Kidney (tissue), 13 donors: ENCODE measurements at regions not wholly inside any gene's neighbourhood (a gene's known extent, or its start where the extent isn't known, plus 50 kb on each side); places are given as distances from the start of the nearest gene placed in this dataset.
"Not testable (repeated sequence)": the region's sequence is repeated elsewhere in the genome, so short reads cannot be mapped to it uniquely, and the experiment has no call there.

Experiments used
- DNase-seq, 5 donors: peaks; one replicate each; pipeline ENCODE4 v3.0.0-alpha.2; 2013 to 2020
- FAIRE-seq: peaks from 2 replicates; lab custom pipeline; 2012; peaks lifted over from hg19 to GRCh38; lab: Jason Lieb, UNC
- H3K27ac ChIP-seq, 2 donors: one replicate each; pipeline ENCODE4 v1.7.0; 2013; ENCODE audit warnings: low read depth in 2 of 2, low read length in 2 of 2, inconsistent platforms in 1 of 2
- H3K27me3 ChIP-seq: one replicate; pipeline ENCODE4 v1.7.1; 2013; ENCODE audit warnings: low read length, inconsistent platforms; ENCODE audit not compliant: control insufficient read depth, insufficient read depth
- H3K36me3 ChIP-seq, 3 donors: one replicate each; pipeline versions ENCODE4 v1.7.0 to v1.7.1; 2013; ENCODE audit warnings: low read length in 3 of 3, control low read depth in 1 of 3, inconsistent platforms in 1 of 3; ENCODE audit not compliant: insufficient read depth in 3 of 3, control insufficient read depth in 2 of 3
- H3K4me1 ChIP-seq, 3 donors: one replicate each; pipeline versions ENCODE4 v1.7.0 to v1.7.1; 2013; ENCODE audit warnings: low read length in 3 of 3, inconsistent platforms in 1 of 3, low read depth in 1 of 3; ENCODE audit not compliant: control insufficient read depth in 2 of 3, insufficient read depth in 2 of 3
- H3K4me3 ChIP-seq, 3 donors: one replicate each; pipeline versions ENCODE4 v1.7.0 to v1.8.1; 2013; ENCODE audit warnings: low read length in 3 of 3, control low read depth in 1 of 3, inconsistent platforms in 1 of 3
- H3K9ac ChIP-seq, 3 donors: one replicate each; pipeline versions ENCODE4 v1.7.0 to v1.7.1; 2013; ENCODE audit warnings: low read length in 3 of 3, control low read depth in 1 of 3, inconsistent platforms in 1 of 3
- H3K9me3 ChIP-seq, 3 donors: one replicate each; pipeline versions ENCODE4 v1.7.0 to v1.7.1; 2013; ENCODE audit warnings: low read length in 3 of 3, control low read depth in 1 of 3, inconsistent platforms in 1 of 3; ENCODE audit not compliant: control insufficient read depth in 2 of 3, insufficient read depth in 1 of 3
- intact Hi-C: fragments of 100-400 bp; cut with DNase I; formaldehyde crosslinking; loops from one replicate; pipeline ENCODE4 v1.11.1; 2022
- TF ChIP-seq, protein P1 (sequence below): IDR thresholded peaks from 3 replicates; pipeline ENCODE4 v1.5.1; 2012; ENCODE audit warnings: mild to moderate bottlenecking, moderate library complexity, borderline replicate concordance; ENCODE audit not compliant: insufficient read depth; ENCODE audit errors: extremely low read depth
- donor health status: control.
- donor health status: control.
- donor health status: control.
- donor health status: control.
- donor health status: control.
- donor health status: DM: yes; HTN: yes; CAD: no.
- donor health status: Normal renal cell carcinoma (clear cell type).

DNA sequence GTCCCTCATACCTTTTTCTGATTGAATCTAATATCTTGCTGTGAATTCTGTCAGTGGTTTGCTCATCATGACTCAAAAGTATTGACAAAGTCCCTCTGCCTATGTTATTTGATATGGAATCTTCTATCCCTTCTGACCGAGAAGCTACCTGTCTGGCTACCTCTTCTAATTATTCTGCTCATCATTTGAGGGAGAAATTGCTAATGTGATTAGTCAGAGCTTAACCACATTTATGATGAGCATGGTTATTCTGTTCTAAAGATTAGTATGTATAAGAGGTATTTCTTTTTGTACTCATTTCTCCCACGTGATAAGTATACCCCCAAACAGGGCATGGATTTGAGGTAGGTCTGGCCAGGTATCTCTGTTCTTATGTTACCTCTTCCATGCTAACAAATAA is 428.4 kb upstream of the KCNMB2 start:
- TF ChIP-seq, protein P1, sequence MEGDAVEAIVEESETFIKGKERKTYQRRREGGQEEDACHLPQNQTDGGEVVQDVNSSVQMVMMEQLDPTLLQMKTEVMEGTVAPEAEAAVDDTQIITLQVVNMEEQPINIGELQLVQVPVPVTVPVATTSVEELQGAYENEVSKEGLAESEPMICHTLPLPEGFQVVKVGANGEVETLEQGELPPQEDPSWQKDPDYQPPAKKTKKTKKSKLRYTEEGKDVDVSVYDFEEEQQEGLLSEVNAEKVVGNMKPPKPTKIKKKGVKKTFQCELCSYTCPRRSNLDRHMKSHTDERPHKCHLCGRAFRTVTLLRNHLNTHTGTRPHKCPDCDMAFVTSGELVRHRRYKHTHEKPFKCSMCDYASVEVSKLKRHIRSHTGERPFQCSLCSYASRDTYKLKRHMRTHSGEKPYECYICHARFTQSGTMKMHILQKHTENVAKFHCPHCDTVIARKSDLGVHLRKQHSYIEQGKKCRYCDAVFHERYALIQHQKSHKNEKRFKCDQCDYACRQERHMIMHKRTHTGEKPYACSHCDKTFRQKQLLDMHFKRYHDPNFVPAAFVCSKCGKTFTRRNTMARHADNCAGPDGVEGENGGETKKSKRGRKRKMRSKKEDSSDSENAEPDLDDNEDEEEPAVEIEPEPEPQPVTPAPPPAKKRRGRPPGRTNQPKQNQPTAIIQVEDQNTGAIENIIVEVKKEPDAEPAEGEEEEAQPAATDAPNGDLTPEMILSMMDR = no peak
- H3K9ac ChIP-seq = no peak overlapping the region
- H3K27ac ChIP-seq = no peak overlapping the region
- H3K4me3 ChIP-seq = no peak overlapping the region
- no peaks in the 10 kb centered on the region for H3K4me1 ChIP-seq
- intact Hi-C loops = no loop called here
- DNase-seq (no peak), FAIRE-seq (no peak)
- H3K9me3 ChIP-seq = no peaks in the 10 kb centered on the region
- H3K27me3 ChIP-seq = no peaks in the 10 kb centered on the region
- no peaks in the 10 kb centered on the region for H3K36me3 ChIP-seq

DNA sequence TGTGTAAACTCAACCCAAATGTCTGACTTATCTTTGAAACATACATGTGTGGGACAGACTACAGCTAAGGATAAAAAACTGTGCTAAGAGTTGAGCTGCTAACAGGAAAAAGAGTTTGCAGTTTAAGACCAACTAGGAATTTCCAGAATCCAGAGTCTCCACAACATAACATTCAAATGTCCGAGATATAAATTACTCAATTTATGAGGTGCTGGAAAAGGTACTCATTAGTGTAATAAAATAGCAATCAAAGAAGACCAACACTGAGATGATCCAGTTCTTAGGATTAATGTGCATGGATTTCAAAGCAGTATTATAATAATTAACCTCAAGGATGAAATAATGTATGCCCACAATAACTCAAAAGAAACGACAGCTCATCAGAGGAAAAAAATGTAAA is 426.5 kb upstream of the KCNMB2 start:
- no peak overlapping the region for H3K4me3 ChIP-seq
- H3K27ac ChIP-seq = no peak overlapping the region
- H3K4me1 ChIP-seq = no peaks in the 10 kb centered on the region
- intact Hi-C loops = no loop called here
- TF ChIP-seq, protein P1 = no peak
- H3K9ac ChIP-seq = no peak overlapping the region
- FAIRE-seq (no peak), DNase-seq (no peak)
- no peaks in the 10 kb centered on the region for H3K9me3 ChIP-seq
- H3K27me3 ChIP-seq = no peaks in the 10 kb centered on the region
- no peaks in the 10 kb centered on the region for H3K36me3 ChIP-seq

DNA sequence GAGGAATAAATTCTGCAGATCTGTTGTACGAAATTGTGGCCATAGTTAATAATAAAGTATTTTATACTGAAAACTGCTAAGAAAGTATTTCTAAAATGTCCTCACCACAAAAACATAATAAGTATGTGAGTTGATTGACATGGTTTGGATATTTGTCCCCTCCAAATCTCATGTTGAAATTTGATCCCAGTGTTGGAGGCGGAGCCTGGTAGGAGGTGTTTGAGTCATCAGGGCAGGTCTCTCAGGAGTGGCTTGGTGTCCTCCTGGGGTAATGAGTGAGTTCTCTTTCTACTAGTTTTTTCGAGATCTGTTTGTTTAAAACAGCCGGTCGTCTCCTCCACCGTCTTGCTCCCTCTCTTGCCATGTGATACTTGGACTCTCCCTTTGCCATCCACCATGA is 424.1 kb upstream of the KCNMB2 start:
- Histone ChIP-seq H3K9ac (no peak overlapping the region), H3K4me1 (no peaks in the 10 kb centered on the region), H3K9me3 (no peaks in the 10 kb centered on the region), H3K27me3 (no peaks in the 10 kb centered on the region), H3K36me3 (no peaks in the 10 kb centered on the region), H3K27ac (no peak overlapping the region), H3K4me3 (no peak overlapping the region)
- intact Hi-C loops = no loop called here
- TF ChIP-seq, protein P1 = no peak
- FAIRE-seq (no peak), DNase-seq (no peak)

DNA sequence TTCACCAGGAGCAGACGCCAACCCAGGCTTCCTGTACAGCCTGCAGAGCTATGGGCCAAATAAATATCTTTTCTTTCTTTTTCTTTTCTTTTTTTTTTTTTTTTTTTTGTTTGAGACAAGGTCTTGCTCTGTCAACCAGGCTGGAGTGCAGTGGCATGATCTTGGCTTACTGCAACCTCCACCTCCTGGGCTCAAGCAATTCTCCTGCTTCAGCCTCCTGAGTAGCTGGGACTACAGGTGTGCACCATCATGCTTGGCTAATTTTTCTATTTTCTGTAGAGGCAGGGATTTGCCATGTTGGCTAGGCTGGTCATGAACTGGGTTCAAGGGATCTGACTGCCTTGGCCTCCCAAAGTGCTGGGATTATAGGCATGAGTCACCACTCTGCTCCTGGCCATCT is 423.7 kb upstream of the KCNMB2 start:
- H3K27me3 ChIP-seq, H3K9me3 ChIP-seq, H3K27ac ChIP-seq, DNase-seq, H3K4me1 ChIP-seq, H3K4me3 ChIP-seq, FAIRE-seq, H3K36me3 ChIP-seq, H3K9ac ChIP-seq, intact Hi-C loops: not testable (repeated sequence)
